CD4-positive, CD25-positive, alpha-beta regulatory T cell (primary cell): ENCODE measurements at regions not wholly inside any gene's neighbourhood (a gene's known extent, or its start where the extent isn't known, plus 50 kb on each side); places are given as distances from the start of the nearest gene placed in this dataset.
"Not testable (repeated sequence)": the region's sequence is repeated elsewhere in the genome, so short reads cannot be mapped to it uniquely, and the experiment has no call there.

Experiments
- ATAC-seq, 2 donors: fragments of 150-1000 bp; cut with Tn5 transposase; one replicate each; pipeline ENCODE4 v1.10.0; 2021; ENCODE audit warnings: low read depth in 2 of 2, moderate number of reproducible peaks in 2 of 2, moderate library complexity in 1 of 2
- DNase-seq, 3 donors: peaks; one replicate each; pipeline versions ENCODE4 v3.0.0 to v3.0.0-alpha.2; 2012 to 2022; ENCODE audit warnings: mixed read lengths in 1 of 3
- H3K27ac ChIP-seq: one replicate; pipeline ENCODE4 v1.7.0; 2013; ENCODE audit warnings: mild to moderate bottlenecking, low read length; ENCODE audit not compliant: insufficient read depth, poor library complexity, severe bottlenecking
- H3K27me3 ChIP-seq: one replicate; pipeline ENCODE4 v1.7.0; 2013; ENCODE audit warnings: low read length; ENCODE audit not compliant: control insufficient read depth, insufficient read depth
- H3K36me3 ChIP-seq: one replicate; pipeline ENCODE4 v1.7.0; 2013; ENCODE audit warnings: mild to moderate bottlenecking, low read length, moderate library complexity; ENCODE audit not compliant: control insufficient read depth, insufficient read depth
- H3K4me1 ChIP-seq: 2 replicates; pipeline ENCODE4 v1.7.0; 2013; ENCODE audit warnings: mild to moderate bottlenecking, low read length; ENCODE audit not compliant: insufficient read depth, control insufficient read depth, poor library complexity, severe bottlenecking
- H3K4me3 ChIP-seq: one replicate; pipeline ENCODE4 v1.7.0; 2013; ENCODE audit warnings: low read depth, mild to moderate bottlenecking, low read length, moderate library complexity
- H3K9me3 ChIP-seq, 2 experiments: 1 replicate in 1 of 2; 2 replicates in 1 of 2; pipeline ENCODE4 v1.7.0; 2013; ENCODE audit warnings: low read length in 2 of 2, mild to moderate bottlenecking in 1 of 2, moderate library complexity in 1 of 2; ENCODE audit not compliant: control insufficient read depth in 2 of 2
- H3K27ac Mint-ChIP-seq, 3 donors: one replicate each; pipeline ENCODE4 v1.8.0; 2020 to 2022; ENCODE audit warnings: mild to moderate bottlenecking in 3 of 3, mixed read lengths in 3 of 3, moderate library complexity in 2 of 3
- H3K27me3 Mint-ChIP-seq: one replicate; pipeline ENCODE4 v1.8.0; 2022; ENCODE audit warnings: mild to moderate bottlenecking, mixed read lengths
- H3K36me3 Mint-ChIP-seq: one replicate; pipeline ENCODE4 v1.8.0; 2020; ENCODE audit warnings: mixed read lengths
- H3K4me1 Mint-ChIP-seq, 4 donors: one replicate each; pipeline ENCODE4 v1.8.0; 2020 to 2022; ENCODE audit warnings: mixed read lengths in 4 of 4, mild to moderate bottlenecking in 1 of 4
- H3K4me3 Mint-ChIP-seq, 4 donors: one replicate each; pipeline ENCODE4 v1.8.0; 2020 to 2022; ENCODE audit warnings: mild to moderate bottlenecking in 4 of 4, mixed read lengths in 4 of 4, moderate library complexity in 3 of 4
- H3K9me3 Mint-ChIP-seq, 7 donors: one replicate each; pipeline ENCODE4 v1.8.0; 2020 to 2022; ENCODE audit warnings: mixed read lengths in 7 of 7, mild to moderate bottlenecking in 3 of 7, moderate library complexity in 2 of 7

DNA sequence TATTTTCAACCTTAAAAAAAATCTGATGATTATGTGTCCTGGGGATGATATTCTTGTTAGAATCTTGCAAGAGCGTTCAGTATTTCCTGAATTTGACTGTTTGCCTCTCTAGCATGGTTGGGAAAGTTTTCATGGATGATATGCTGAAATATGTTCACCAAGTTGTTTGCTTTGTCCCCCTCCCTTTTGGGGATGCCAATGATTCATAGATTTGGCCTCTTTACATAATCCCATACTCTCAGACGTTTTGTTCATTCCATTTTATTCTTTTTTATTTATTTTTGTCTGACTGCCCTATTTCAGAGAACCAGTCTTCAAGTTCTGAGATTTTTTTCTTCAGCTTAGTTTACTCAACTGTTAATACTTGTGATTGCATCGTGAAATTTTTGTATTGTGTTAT, 415.1 kb downstream of the FAM47B start:
- no peaks in the 10 kb centered on the region for H3K36me3 ChIP-seq
- H3K27me3 ChIP-seq, result no peaks in the 10 kb centered on the region
- H3K9me3 Mint-ChIP-seq, result peaks cover 1 to 13% (median 8%) of the 10 kb centered on the region in 7 donors
- no peak overlapping the region for H3K4me3 Mint-ChIP-seq
- H3K9me3 ChIP-seq, result no peaks in the 10 kb centered on the region
- no peak overlapping the region for H3K27ac Mint-ChIP-seq
- H3K4me3 ChIP-seq, result no peak overlapping the region
- H3K27me3 Mint-ChIP-seq, result no peaks in the 10 kb centered on the region
- DNase-seq (no peak), ATAC-seq (no peak)
- H3K4me1 Mint-ChIP-seq, result no peaks in the 10 kb centered on the region
- H3K4me1 ChIP-seq, result no peaks in the 10 kb centered on the region
- no peaks in the 10 kb centered on the region for H3K36me3 Mint-ChIP-seq
- H3K27ac ChIP-seq, result no peak overlapping the region

DNA sequence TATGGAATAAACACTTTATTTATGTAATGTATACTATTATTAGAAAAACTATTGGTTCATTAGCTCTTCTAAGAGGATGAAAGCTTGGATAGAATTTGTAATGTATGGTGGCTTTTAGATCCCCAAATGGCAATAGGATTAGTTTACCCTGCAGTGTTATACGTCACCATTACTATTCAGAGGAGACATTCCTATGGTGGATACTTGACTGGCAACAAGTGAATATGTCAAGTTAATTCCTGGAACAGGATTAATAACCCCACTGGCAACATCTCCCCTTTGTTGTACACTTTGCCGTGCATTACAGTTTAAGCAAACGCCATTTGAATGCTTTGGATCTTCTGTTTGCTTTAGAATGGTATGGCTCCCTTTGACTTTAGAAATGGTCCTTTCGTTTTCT, 420.3 kb downstream of the FAM47B start:
- no peaks in the 10 kb centered on the region for H3K4me1 Mint-ChIP-seq
- ATAC-seq, result no peak

DNA sequence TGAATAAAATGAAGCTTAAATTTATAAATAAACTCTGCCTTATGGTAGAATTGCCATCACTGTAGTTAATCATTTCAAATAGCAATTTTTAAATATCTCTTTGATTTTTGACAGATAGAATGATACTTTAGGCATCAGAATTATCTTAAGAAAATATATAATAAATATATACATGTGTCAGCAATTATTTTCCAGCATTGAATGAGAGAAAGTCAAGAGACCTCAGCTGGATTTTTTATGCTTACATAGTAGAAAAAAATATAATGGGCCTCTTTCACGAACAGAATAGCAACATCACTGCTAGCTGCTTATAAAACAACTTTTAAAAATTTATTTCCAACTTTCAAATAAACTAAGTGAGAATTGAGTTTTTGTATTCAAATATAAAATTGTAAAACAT, 424.0 kb upstream of the MAGEB16 start:
- DNase-seq (no peak), ATAC-seq (no peak)
- H3K27ac Mint-ChIP-seq, result no peak overlapping the region
- no peaks in the 10 kb centered on the region for H3K27me3 ChIP-seq
- no peak overlapping the region for H3K4me3 ChIP-seq
- H3K27me3 Mint-ChIP-seq, result no peaks in the 10 kb centered on the region
- H3K4me1 ChIP-seq, result no peaks in the 10 kb centered on the region
- H3K27ac ChIP-seq, result no peak overlapping the region
- no peaks in the 10 kb centered on the region for H3K36me3 ChIP-seq
- H3K36me3 Mint-ChIP-seq, result no peaks in the 10 kb centered on the region
- peaks cover 0 to 2% (median 0%) of the 10 kb centered on the region in 7 donors for H3K9me3 Mint-ChIP-seq
- H3K4me3 Mint-ChIP-seq, result no peak overlapping the region
- H3K4me1 Mint-ChIP-seq, result no peaks in the 10 kb centered on the region
- H3K9me3 ChIP-seq, result no peaks in the 10 kb centered on the region

More for the DNA sequence above, 420.3 kb downstream of the FAM47B start:
- Mint-ChIP-seq H3K27ac (no peak overlapping the region), H3K4me3 (no peak overlapping the region), H3K27me3 (no peaks in the 10 kb centered on the region), H3K9me3 (peaks cover 0 to 6% (median 0%) of the 10 kb centered on the region in 7 donors), H3K36me3 (no peaks in the 10 kb centered on the region)
- H3K36me3 ChIP-seq, result no peaks in the 10 kb centered on the region
- no peaks in the 10 kb centered on the region for H3K4me1 ChIP-seq
- H3K4me3 ChIP-seq, result no peak overlapping the region
- no peak overlapping the region for H3K27ac ChIP-seq
- no peaks in the 10 kb centered on the region for H3K27me3 ChIP-seq
- no peak for DNase-seq
- H3K9me3 ChIP-seq, result no peaks in the 10 kb centered on the region

DNA sequence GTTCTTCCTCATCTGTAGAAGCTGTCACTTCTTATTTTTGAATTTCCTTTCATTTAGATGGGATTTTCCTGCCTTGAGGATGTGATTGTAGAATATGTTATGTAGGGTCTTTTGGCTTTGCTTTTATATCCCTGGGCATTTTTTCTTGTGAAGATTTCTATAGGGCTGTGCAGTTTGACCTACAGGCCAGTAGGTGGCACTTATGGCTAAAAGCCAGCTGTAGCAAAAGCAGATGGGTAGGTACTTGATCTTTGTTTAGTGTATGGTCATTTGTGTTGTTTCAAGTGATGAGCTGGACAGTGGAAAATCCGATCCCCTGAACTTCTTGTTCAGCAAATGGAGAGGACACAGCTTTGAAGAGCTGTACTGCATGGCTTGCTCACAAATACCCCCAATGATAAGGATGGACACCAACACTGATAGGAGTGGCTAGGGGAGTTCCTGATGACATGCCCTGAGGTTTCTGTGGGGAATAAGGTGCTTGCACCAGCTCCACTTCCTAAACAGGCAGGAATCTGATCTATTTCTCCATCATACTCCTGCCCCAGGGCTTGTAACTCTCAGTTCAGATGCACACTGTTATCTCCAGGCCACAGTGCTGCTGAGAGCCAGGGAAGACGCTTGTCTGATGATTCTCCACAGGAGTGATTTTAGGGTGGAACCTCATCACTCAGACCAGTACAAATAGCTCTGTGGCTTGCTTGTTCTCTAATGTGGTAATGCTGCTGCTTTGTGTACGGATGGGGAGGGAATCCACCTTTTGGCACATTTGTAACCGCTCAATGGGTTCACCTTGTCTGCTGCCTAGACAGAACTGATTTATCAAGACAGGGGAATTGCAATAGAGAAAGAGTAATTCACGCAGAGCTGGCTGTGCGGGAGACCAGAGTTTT, 417.1 kb upstream of the MAGEB16 start:
- Histone ChIP-seq H3K9me3 (no peaks in the 10 kb centered on the region), H3K4me3 (no peak overlapping the region), H3K4me1 (no peaks in the 10 kb centered on the region), H3K27me3 (no peaks in the 10 kb centered on the region), H3K27ac (no peak overlapping the region), H3K36me3 (no peaks in the 10 kb centered on the region)
- Mint-ChIP-seq H3K4me3 (no peak overlapping the region), H3K9me3 (peaks cover 0 to 6% (median 0%) of the 10 kb centered on the region in 7 donors), H3K27me3 (no peaks in the 10 kb centered on the region), H3K36me3 (no peaks in the 10 kb centered on the region), H3K27ac (no peak overlapping the region), H3K4me1 (no peaks in the 10 kb centered on the region)
- ATAC-seq (no peak), DNase-seq (peak in 1 of 3 donors; percentile 7)

DNA sequence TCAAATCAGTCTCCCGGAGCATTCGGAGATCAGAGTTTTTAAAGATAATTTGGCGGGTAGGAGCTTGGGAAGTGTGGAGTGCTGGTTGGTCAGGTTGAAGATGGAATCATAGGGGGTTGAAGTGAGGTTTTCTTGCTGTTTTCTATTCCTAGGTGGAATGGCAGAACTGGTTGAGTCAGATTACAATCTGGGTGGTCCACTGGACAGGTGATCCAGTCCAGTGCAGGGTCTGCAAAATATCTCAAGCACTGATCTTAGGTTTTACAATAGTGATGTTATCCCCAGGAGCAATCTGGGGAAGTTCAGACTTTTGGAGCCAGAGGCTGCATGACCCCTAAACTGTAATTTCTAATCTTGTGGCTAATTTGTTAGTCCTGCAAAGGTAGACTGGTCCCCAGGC, 416.4 kb upstream of the MAGEB16 start:
- H3K27me3 ChIP-seq, H3K27ac Mint-ChIP-seq, H3K36me3 ChIP-seq, DNase-seq, H3K27me3 Mint-ChIP-seq, H3K4me1 ChIP-seq, H3K4me1 Mint-ChIP-seq, H3K4me3 ChIP-seq, H3K9me3 Mint-ChIP-seq, H3K9me3 ChIP-seq, H3K27ac ChIP-seq, ATAC-seq, H3K36me3 Mint-ChIP-seq, H3K4me3 Mint-ChIP-seq: not testable (repeated sequence)

DNA sequence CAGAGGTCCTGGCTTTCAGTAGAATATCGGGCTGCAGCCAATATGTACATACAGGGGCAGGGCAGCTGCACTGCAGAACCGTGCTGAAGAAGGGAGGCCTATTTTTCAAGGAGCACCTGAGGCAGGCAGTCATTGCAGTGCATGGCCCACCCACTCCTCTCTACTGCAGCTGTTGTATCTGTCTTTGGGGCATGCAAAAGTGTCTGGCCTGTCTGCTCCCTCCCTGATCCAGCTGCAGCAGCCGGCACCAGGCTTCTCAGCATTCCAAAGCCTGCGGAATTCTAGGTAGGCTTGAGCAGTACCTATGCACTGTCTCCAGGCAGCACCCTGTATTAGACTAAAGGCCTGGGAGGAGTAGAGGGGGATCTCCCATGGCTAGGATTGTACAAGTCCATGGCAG, 415.2 kb upstream of the MAGEB16 start:
- Histone ChIP-seq H3K4me3 (no peak overlapping the region), H3K4me1 (no peaks in the 10 kb centered on the region), H3K9me3 (peaks cover 0 to 2% of the 10 kb centered on the region in 2 experiments), H3K36me3 (no peaks in the 10 kb centered on the region), H3K27ac (no peak overlapping the region), H3K27me3 (no peaks in the 10 kb centered on the region)
- DNase-seq, result no peak
- Mint-ChIP-seq H3K27me3 (no peaks in the 10 kb centered on the region), H3K36me3 (no peaks in the 10 kb centered on the region), H3K4me3 (no peak overlapping the region), H3K27ac (no peak overlapping the region), H3K4me1 (no peaks in the 10 kb centered on the region), H3K9me3 (peaks cover 0 to 6% (median 0%) of the 10 kb centered on the region in 7 donors)
- ATAC-seq, result no peak

DNA sequence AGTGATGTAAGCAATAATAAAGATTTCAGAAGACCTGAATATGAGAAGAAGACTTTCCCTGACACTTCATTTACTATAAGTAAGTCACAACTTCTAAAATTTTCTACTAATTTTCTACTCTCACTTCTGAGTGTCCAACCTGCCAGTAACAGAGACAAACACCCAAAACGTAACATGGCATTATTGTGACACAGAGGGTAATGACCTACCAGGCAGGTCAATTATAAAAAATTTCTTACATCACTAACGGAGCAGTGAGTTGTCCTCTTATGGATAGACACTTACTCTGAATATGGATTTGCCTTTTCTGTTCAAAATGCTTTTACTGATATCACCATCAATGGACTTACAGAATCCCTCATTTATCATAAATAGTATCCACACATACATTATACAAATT, 405.9 kb upstream of the MAGEB16 start:
- Mint-ChIP-seq H3K27ac (no peak overlapping the region), H3K36me3 (no peaks in the 10 kb centered on the region), H3K4me3 (no peak overlapping the region), H3K4me1 (no peaks in the 10 kb centered on the region), H3K9me3 (peaks cover 0 to 6% (median 0%) of the 10 kb centered on the region in 7 donors), H3K27me3 (no peaks in the 10 kb centered on the region)
- H3K9me3 ChIP-seq, result no peaks in the 10 kb centered on the region
- no peaks in the 10 kb centered on the region for H3K4me1 ChIP-seq
- H3K4me3 ChIP-seq, result no peak overlapping the region
- no peaks in the 10 kb centered on the region for H3K36me3 ChIP-seq
- no peak overlapping the region for H3K27ac ChIP-seq
- H3K27me3 ChIP-seq, result no peaks in the 10 kb centered on the region
- ATAC-seq (no peak), DNase-seq (no peak)

DNA sequence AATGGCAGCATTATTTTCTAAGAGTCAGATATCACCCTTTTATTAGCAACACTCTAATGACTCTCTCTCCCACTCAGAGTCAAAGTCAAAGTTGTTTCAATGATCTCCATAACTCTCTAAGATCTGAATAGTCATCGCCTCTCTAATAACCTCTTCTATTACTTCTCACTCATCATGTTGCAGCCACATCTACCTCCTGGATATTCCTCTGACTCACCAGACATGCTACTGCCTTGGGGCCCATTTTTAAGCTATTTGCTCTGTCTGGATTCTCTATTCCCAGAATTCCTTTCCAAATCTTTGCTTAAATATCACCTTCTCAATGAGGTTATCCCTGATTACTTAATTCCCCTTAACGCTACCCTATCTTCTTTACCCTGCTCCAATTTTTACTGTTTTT, 391.8 kb upstream of the MAGEB16 start:
- ATAC-seq (no peak), DNase-seq (no peak)
- Histone ChIP-seq H3K36me3 (no peaks in the 10 kb centered on the region), H3K9me3 (no peaks in the 10 kb centered on the region), H3K27me3 (no peaks in the 10 kb centered on the region), H3K4me1 (no peaks in the 10 kb centered on the region), H3K4me3 (no peak overlapping the region), H3K27ac (no peak overlapping the region)
- no peak overlapping the region for H3K27ac Mint-ChIP-seq
- H3K27me3 Mint-ChIP-seq, result no peaks in the 10 kb centered on the region
- H3K9me3 Mint-ChIP-seq, result peaks cover 0 to 7% (median 3%) of the 10 kb centered on the region in 7 donors
- H3K36me3 Mint-ChIP-seq, result no peaks in the 10 kb centered on the region
- no peaks in the 10 kb centered on the region for H3K4me1 Mint-ChIP-seq
- no peak overlapping the region for H3K4me3 Mint-ChIP-seq
